Renal pelvis (tissue), 1 donor: ENCODE measurements at regions not wholly inside any gene's neighbourhood (a gene's known extent, or its start where the extent isn't known, plus 50 kb on each side); places are given as distances from the start of the nearest gene placed in this dataset.
"Not testable (repeated sequence)": the region's sequence is repeated elsewhere in the genome, so short reads cannot be mapped to it uniquely, and the experiment has no call there.

Experiments used
- DNase-seq: peaks from one replicate; pipeline ENCODE4 v3.0.0-alpha.2; 2013

- no peak for DNase-seq
Measured at GRCh38 chr2:17363846-17364245, 154.4 kb downstream of the RAD51AP2 start.

- DNase-seq = no peak
Measured at GRCh38 chr2:17362956-17363355, 155.3 kb downstream of the RAD51AP2 start.

GRCh38 chr2:17355608-17356329, 162.5 kb downstream of the RAD51AP2 start:
- DNase-seq = no peak

DNA sequence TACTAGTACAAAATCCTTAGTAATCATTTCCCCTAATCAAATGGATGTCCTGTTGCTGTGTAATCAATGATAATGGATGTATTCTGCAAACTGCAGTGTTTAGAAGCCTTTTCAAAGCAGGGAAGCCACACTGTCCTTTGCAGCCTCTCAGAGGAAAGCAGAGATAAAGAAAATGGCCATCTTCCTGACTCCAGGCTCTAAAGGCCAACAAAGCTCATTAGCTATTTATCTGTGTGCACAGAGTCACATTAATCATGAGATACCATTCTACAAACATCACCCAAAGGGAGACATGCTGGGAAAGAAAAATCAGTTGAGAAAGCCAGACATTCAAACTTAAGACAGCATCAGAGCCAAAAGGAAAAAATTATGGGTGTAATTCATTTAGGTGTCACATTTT, 165.0 kb downstream of the RAD51AP2 start:
- DNase-seq = no peak

GRCh38 chr2:17342692-17343091, 175.5 kb downstream of the RAD51AP2 start:
- not testable (repeated sequence) for DNase-seq

GRCh38 chr2:17337507-17337906, 180.7 kb downstream of the RAD51AP2 start:
- no peak for DNase-seq

GRCh38 chr2:17336458-17336857, 181.8 kb downstream of the RAD51AP2 start:
- no peak for DNase-seq

- DNase-seq = no peak
Measured at GRCh38 chr2:17334300-17334699, 183.9 kb downstream of the RAD51AP2 start.

DNA sequence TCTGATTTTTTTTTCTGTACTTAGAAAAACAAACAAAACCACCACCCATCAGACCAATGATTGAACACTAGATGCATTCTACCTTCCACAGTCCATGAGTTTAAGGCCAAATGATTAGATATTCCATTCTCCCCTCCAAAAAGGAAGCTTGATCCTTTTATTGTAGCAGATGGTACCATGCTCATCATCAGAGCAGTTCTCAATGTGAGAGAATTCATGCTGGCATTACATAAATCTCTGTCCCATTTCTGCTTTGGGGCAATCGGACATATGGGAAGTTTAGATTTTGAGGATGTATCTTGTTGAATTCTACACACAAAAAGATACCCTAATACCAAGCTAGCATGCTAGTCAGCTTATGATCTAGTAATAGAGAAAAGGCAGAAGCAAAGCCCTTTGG, 186.6 kb downstream of the RAD51AP2 start:
- no peak for DNase-seq

- DNase-seq = no peak
Measured at GRCh38 chr2:17328161-17328560, 190.1 kb downstream of the RAD51AP2 start.

- no peak for DNase-seq
Measured at GRCh38 chr2:17327649-17328048, 190.6 kb downstream of the RAD51AP2 start.

- no peak for DNase-seq
Measured at GRCh38 chr2:17326717-17327116, 191.5 kb downstream of the RAD51AP2 start.

- DNase-seq = no peak
Measured at GRCh38 chr2:17323697-17324096, 194.5 kb downstream of the RAD51AP2 start.

DNA sequence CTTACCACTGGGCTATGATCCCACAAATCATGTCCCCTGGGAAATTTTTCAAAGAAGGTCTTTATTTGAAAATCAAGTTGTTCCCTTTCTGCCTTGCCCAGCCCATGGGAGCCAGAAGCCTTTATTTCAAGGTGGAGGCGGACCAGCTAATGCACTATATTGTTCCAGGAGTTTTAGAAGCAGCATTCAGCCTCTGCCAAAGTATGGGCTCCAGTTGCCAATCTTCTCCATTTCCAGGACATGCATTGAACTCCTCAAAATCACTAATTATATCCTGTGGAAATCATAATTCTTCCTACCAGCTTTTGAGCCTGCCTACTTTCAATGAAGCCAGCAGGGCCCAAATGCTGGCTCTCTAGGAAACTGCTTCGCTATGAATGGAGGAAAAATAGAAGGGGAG, 195.8 kb downstream of the RAD51AP2 start:
- no peak for DNase-seq

- no peak for DNase-seq
Measured at GRCh38 chr2:17319090-17319489, 199.2 kb downstream of the RAD51AP2 start.

GRCh38 chr2:17318013-17318412, 200.2 kb downstream of the RAD51AP2 start:
- no peak for DNase-seq

GRCh38 chr2:17317439-17317976, 200.7 kb downstream of the RAD51AP2 start:
- no peak for DNase-seq

GRCh38 chr2:17313261-17313660, 205.0 kb downstream of the RAD51AP2 start:
- no peak for DNase-seq

DNA sequence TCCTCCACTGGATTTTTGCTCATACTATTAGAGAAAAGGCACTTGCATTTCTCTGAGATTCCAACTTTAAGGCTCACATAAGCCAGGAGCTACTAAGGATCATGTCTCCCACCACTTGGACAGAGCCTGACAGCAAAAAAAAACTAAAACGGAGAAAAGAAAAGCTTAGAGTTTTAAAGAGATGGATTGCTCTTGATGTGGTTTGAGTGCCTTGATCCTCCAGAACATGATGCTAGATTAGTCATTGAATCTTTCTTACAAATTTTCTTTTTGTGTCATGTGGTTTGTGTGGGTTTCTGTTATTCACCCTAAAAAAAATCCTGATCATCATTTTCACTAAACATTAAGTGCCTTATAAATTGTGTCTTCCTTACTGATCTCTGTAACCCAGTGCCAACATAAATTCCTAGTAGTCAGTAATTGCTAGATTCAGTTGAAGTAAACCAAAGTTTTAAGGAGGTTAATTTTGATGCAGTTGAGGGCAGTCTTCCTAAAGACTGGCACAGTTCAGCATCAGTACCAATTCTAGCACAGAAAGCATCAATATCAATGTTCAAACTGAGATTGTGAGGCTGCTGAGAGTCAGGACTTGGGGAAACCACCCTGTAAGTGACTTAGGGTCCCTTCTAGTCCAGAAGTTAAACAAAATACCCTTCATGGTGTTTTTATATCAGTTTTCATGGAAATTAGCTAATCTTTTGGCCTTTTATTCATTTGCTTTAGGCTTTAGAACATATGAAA, 206.3 kb downstream of the RAD51AP2 start:
- no peak for DNase-seq

- DNase-seq = no peak
Measured at GRCh38 chr2:17311106-17311619, 207.1 kb downstream of the RAD51AP2 start.

- peak; percentile 47 for DNase-seq
Measured at GRCh38 chr2:17309741-17310339, 208.4 kb downstream of the RAD51AP2 start.

GRCh38 chr2:17309181-17309580, 209.1 kb downstream of the RAD51AP2 start:
- DNase-seq = no peak

- DNase-seq = no peak
Measured at GRCh38 chr2:17306706-17307105, 211.5 kb downstream of the RAD51AP2 start.
